Kidney (tissue), 13 donors: ENCODE measurements at regions not wholly inside any gene's neighbourhood (a gene's known extent, or its start where the extent isn't known, plus 50 kb on each side); places are given as distances from the start of the nearest gene placed in this dataset.

Experiments used
- DNase-seq, 5 donors: peaks; one replicate each; pipeline ENCODE4 v3.0.0-alpha.2; 2013 to 2020
- FAIRE-seq: peaks from 2 replicates; lab custom pipeline; 2012; peaks lifted over from hg19 to GRCh38; lab: Jason Lieb, UNC
- H3K27ac ChIP-seq, 2 donors: one replicate each; pipeline ENCODE4 v1.7.0; 2013; ENCODE audit warnings: low read depth in 2 of 2, low read length in 2 of 2, inconsistent platforms in 1 of 2
- H3K27me3 ChIP-seq: one replicate; pipeline ENCODE4 v1.7.1; 2013; ENCODE audit warnings: low read length, inconsistent platforms; ENCODE audit not compliant: control insufficient read depth, insufficient read depth
- H3K36me3 ChIP-seq, 3 donors: one replicate each; pipeline versions ENCODE4 v1.7.0 to v1.7.1; 2013; ENCODE audit warnings: low read length in 3 of 3, control low read depth in 1 of 3, inconsistent platforms in 1 of 3; ENCODE audit not compliant: insufficient read depth in 3 of 3, control insufficient read depth in 2 of 3
- H3K4me1 ChIP-seq, 3 donors: one replicate each; pipeline versions ENCODE4 v1.7.0 to v1.7.1; 2013; ENCODE audit warnings: low read length in 3 of 3, inconsistent platforms in 1 of 3, low read depth in 1 of 3; ENCODE audit not compliant: control insufficient read depth in 2 of 3, insufficient read depth in 2 of 3
- H3K4me3 ChIP-seq, 3 donors: one replicate each; pipeline versions ENCODE4 v1.7.0 to v1.8.1; 2013; ENCODE audit warnings: low read length in 3 of 3, control low read depth in 1 of 3, inconsistent platforms in 1 of 3
- H3K9ac ChIP-seq, 3 donors: one replicate each; pipeline versions ENCODE4 v1.7.0 to v1.7.1; 2013; ENCODE audit warnings: low read length in 3 of 3, control low read depth in 1 of 3, inconsistent platforms in 1 of 3
- H3K9me3 ChIP-seq, 3 donors: one replicate each; pipeline versions ENCODE4 v1.7.0 to v1.7.1; 2013; ENCODE audit warnings: low read length in 3 of 3, control low read depth in 1 of 3, inconsistent platforms in 1 of 3; ENCODE audit not compliant: control insufficient read depth in 2 of 3, insufficient read depth in 1 of 3
- intact Hi-C: fragments of 100-400 bp; cut with DNase I; formaldehyde crosslinking; loops from one replicate; pipeline ENCODE4 v1.11.1; 2022
- TF ChIP-seq, protein P1 (sequence below): IDR thresholded peaks from 3 replicates; pipeline ENCODE4 v1.5.1; 2012; ENCODE audit warnings: mild to moderate bottlenecking, moderate library complexity, borderline replicate concordance; ENCODE audit not compliant: insufficient read depth; ENCODE audit errors: extremely low read depth
- donor health status: control.
- donor health status: control.
- donor health status: control.
- donor health status: control.
- donor health status: control.
- donor health status: DM: yes; HTN: yes; CAD: no.
- donor health status: Normal renal cell carcinoma (clear cell type).

DNA sequence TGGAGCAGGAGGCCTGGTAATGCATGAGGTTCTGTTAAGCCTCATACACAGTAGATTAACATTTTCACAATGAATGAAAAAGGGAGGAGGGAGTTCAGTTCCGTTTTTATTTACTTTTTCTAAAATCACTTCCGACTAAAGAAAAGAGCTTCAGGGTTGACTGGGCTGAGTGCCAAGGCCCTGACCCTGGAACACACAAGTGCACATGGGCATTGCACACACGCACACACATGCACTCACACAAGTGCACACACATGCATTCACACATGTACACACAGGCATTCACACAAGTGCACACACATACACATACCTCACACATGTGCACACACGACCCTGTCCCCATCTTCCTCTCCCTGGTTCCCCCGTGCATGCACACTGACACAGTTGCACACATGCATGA, 303.3 kb downstream of the BRD1 start:
- Histone ChIP-seq H3K27ac (no peak overlapping the region), H3K9ac (no peak overlapping the region), H3K36me3 (no peaks in the 10 kb centered on the region), H3K9me3 (no peaks in the 10 kb centered on the region), H3K27me3 (no peaks in the 10 kb centered on the region), H3K4me1 (no peaks in the 10 kb centered on the region), H3K4me3 (no peak overlapping the region)
- DNase-seq (no peak), FAIRE-seq (no peak)
- intact Hi-C loops = no loop called here
- TF ChIP-seq, protein P1, sequence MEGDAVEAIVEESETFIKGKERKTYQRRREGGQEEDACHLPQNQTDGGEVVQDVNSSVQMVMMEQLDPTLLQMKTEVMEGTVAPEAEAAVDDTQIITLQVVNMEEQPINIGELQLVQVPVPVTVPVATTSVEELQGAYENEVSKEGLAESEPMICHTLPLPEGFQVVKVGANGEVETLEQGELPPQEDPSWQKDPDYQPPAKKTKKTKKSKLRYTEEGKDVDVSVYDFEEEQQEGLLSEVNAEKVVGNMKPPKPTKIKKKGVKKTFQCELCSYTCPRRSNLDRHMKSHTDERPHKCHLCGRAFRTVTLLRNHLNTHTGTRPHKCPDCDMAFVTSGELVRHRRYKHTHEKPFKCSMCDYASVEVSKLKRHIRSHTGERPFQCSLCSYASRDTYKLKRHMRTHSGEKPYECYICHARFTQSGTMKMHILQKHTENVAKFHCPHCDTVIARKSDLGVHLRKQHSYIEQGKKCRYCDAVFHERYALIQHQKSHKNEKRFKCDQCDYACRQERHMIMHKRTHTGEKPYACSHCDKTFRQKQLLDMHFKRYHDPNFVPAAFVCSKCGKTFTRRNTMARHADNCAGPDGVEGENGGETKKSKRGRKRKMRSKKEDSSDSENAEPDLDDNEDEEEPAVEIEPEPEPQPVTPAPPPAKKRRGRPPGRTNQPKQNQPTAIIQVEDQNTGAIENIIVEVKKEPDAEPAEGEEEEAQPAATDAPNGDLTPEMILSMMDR = no peak

DNA sequence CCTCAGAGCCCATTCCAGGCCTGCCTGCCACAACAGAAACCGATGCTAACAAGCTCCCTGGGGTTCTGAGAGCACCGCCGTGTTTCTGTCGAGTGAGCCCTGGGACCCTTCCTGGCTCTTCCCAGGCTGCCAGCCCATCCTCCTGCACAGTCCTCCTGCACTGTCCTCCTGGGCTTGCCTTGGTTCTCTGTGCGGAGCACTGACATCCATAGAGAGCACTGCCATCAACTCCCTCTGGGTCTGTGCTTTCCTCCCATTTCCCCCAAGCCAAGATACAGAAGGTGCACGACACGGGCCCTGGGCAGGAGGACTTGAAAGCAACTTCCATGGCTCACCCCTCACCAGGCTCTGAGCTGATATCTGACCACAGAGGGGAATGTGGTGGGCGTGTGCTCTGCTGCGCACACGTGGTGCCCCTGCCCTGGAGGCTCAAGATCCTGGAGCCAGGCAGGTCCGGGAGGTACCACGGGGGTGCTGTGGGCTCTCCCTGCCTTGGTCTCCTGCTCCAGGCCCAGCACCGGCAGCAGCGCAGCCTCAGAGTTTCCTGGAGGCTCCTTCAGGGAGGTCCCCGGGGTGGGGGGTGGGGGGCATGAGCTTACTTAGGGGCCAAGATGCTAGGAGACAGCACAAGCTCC, 304.2 kb downstream of the BRD1 start:
- Histone ChIP-seq H3K27ac (no peak overlapping the region), H3K9ac (no peak overlapping the region), H3K27me3 (no peaks in the 10 kb centered on the region), H3K4me3 (no peak overlapping the region), H3K36me3 (no peaks in the 10 kb centered on the region), H3K9me3 (no peaks in the 10 kb centered on the region), H3K4me1 (no peaks in the 10 kb centered on the region)
- no peak for DNase-seq
- intact Hi-C loops = no loop called here
- no peak for FAIRE-seq
- TF ChIP-seq, protein P1 = no peak

DNA sequence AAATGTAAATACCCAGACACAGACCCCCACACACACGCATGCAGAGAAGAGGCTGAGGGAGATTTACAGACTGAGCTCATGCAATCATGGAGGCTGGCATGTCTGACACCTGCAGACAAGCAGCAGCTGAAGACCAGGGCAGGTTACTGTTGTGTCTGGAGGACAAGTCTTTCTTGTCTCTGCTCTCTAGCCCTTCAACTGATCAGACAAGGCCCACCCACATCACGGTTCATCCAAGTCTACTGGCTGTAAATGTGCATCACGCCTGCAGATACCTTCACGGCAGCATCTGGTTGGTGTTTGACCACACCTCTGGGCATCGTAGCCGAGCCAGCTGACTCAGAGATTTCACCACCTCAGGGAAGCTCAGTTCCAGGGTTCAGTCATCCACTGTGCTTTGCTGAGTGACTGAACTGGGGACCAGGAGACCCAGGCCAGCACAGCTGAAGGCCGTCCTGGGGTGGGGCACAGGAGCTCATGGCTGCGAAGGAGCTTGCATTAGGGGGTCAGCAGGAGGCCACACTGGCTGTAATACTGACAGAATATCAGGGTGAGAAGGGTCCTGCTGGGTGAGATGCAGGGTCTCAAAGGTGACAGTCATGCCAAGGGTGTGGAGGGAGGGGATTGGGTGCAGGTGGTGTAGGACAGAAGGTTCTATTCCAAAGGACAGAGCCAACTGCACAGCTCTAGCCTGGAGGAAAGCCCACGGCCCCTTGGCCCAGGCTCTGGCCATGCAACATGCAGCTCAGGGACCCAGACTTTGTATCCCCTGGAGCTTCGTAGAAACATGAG, 304.9 kb downstream of the BRD1 start:
- no peak overlapping the region for H3K9ac ChIP-seq
- H3K9me3 ChIP-seq = no peaks in the 10 kb centered on the region
- DNase-seq (no peak), FAIRE-seq (no peak)
- H3K4me1 ChIP-seq = no peaks in the 10 kb centered on the region
- H3K4me3 ChIP-seq = no peak overlapping the region
- H3K36me3 ChIP-seq = no peaks in the 10 kb centered on the region
- no peaks in the 10 kb centered on the region for H3K27me3 ChIP-seq
- H3K27ac ChIP-seq = no peak overlapping the region
- intact Hi-C loops = no loop called here
- TF ChIP-seq, protein P1 = no peak
